ENCODE measurements at regions not wholly inside any gene's neighbourhood (a gene's known extent, or its start where the extent isn't known, plus 50 kb on each side); places are given as distances from the start of the nearest gene placed in this dataset.

GRCh38 chr12:11446372-11446771 lies 51.0 kb upstream of the PRB2 start:
- no peak for TF ChIP-seq GATA2 (IDR thresholded peaks at IDR 0.05; ENCODE audit: low read depth, low read length)
- TF ChIP-seq GATA3 (IDR thresholded peaks at IDR 0.05; ENCODE audit: low read depth, low read length): no peak

- TF ChIP-seq GATA3 (IDR thresholded peaks at IDR 0.05; ENCODE audit: low read depth, low read length) (no peak), GATA2 (IDR thresholded peaks at IDR 0.05; ENCODE audit: low read depth, low read length) (no peak)
These were observed 62.8 kb upstream of the PRB2 start for GRCh38 chr12:11457996-11458645.

- TF ChIP-seq GATA2 (IDR thresholded peaks at IDR 0.05; ENCODE audit: low read depth, low read length) (no peak), GATA3 (IDR thresholded peaks at IDR 0.05; ENCODE audit: low read depth, low read length) (no peak)
These were observed 65.1 kb upstream of the PRB2 start for GRCh38 chr12:11460343-11461023.

- no peak for TF ChIP-seq GATA3 (IDR thresholded peaks at IDR 0.05; ENCODE audit: low read depth, low read length)
- TF ChIP-seq GATA2 (IDR thresholded peaks at IDR 0.05; ENCODE audit: low read depth, low read length): no peak
These were observed 66.1 kb upstream of the PRB2 start for GRCh38 chr12:11461433-11461832.

GRCh38 chr12:11477110-11477509 lies 81.7 kb upstream of the PRB2 start:
- TF ChIP-seq GATA3 (IDR thresholded peaks at IDR 0.05; ENCODE audit: low read depth, low read length) (no peak), GATA2 (IDR thresholded peaks at IDR 0.05; ENCODE audit: low read depth, low read length) (no peak)

GRCh38 chr12:11482955-11483354 lies 87.6 kb upstream of the PRB2 start:
- TF ChIP-seq GATA2 (IDR thresholded peaks at IDR 0.05; ENCODE audit: low read depth, low read length) (no peak), GATA3 (IDR thresholded peaks at IDR 0.05; ENCODE audit: low read depth, low read length) (no peak)

- TF ChIP-seq GATA3 (IDR thresholded peaks at IDR 0.05; ENCODE audit: low read depth, low read length) (no peak), GATA2 (IDR thresholded peaks at IDR 0.05; ENCODE audit: low read depth, low read length) (no peak)
These were observed 91.5 kb upstream of the PRB2 start for GRCh38 chr12:11486623-11487444.

- no peak for TF ChIP-seq GATA2 (IDR thresholded peaks at IDR 0.05; ENCODE audit: low read depth, low read length)
- TF ChIP-seq GATA3 (IDR thresholded peaks at IDR 0.05; ENCODE audit: low read depth, low read length): no peak
These were observed 100.9 kb upstream of the PRB2 start for GRCh38 chr12:11496157-11496851.

GRCh38 chr12:11497438-11497837 lies 102.1 kb upstream of the PRB2 start:
- TF ChIP-seq GATA3 (IDR thresholded peaks at IDR 0.05; ENCODE audit: low read depth, low read length) (no peak), GATA2 (IDR thresholded peaks at IDR 0.05; ENCODE audit: low read depth, low read length) (no peak)

- TF ChIP-seq GATA2 (IDR thresholded peaks at IDR 0.05; ENCODE audit: low read depth, low read length) (no peak), GATA3 (IDR thresholded peaks at IDR 0.05; ENCODE audit: low read depth, low read length) (no peak)
These were observed 102.6 kb upstream of the PRB2 start for GRCh38 chr12:11497995-11498394.

- TF ChIP-seq GATA3 (IDR thresholded peaks at IDR 0.05; ENCODE audit: low read depth, low read length) (no peak), GATA2 (IDR thresholded peaks at IDR 0.05; ENCODE audit: low read depth, low read length) (no peak)
These were observed 104.4 kb upstream of the PRB2 start for GRCh38 chr12:11499806-11500187.

GRCh38 chr12:11500188-11500860 lies 105.0 kb upstream of the PRB2 start:
- TF ChIP-seq GATA3 (IDR thresholded peaks at IDR 0.05; ENCODE audit: low read depth, low read length) (no peak), GATA2 (IDR thresholded peaks at IDR 0.05; ENCODE audit: low read depth, low read length) (no peak)

GRCh38 chr12:11500861-11501230 lies 105.5 kb upstream of the PRB2 start:
- TF ChIP-seq GATA3 (IDR thresholded peaks at IDR 0.05; ENCODE audit: low read depth, low read length) (no peak), GATA2 (IDR thresholded peaks at IDR 0.05; ENCODE audit: low read depth, low read length) (no peak)

GRCh38 chr12:11508699-11509098 lies 113.3 kb upstream of the PRB2 start:
- TF ChIP-seq GATA2 (IDR thresholded peaks at IDR 0.05; ENCODE audit: low read depth, low read length) (no peak), GATA3 (IDR thresholded peaks at IDR 0.05; ENCODE audit: low read depth, low read length) (no peak)
